ENCODE measurements at regions not wholly inside any gene's neighbourhood (a gene's known extent, or its start where the extent isn't known, plus 50 kb on each side); places are given as distances from the start of the nearest gene placed in this dataset.

DNA sequence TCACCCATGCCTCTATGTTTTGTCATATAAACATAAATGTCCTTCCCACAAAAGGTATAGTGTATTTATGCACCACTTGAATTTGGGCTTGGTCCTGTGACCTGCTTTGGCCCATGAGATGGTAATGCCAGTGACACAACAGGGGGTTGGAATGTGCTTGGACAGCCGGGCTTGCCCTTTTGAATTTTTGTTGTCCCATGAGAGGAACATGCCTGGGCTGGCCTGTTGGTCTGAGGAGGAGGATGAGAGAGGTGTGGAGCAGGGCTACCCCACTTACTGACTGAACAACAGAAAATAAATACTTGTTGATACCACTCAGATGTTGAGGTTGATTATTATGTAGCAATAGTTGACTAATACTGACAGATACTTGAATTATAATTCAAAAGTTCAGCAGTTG is 63.2 kb upstream of the TCF4 start:
- TF ChIP-seq, protein P1, sequence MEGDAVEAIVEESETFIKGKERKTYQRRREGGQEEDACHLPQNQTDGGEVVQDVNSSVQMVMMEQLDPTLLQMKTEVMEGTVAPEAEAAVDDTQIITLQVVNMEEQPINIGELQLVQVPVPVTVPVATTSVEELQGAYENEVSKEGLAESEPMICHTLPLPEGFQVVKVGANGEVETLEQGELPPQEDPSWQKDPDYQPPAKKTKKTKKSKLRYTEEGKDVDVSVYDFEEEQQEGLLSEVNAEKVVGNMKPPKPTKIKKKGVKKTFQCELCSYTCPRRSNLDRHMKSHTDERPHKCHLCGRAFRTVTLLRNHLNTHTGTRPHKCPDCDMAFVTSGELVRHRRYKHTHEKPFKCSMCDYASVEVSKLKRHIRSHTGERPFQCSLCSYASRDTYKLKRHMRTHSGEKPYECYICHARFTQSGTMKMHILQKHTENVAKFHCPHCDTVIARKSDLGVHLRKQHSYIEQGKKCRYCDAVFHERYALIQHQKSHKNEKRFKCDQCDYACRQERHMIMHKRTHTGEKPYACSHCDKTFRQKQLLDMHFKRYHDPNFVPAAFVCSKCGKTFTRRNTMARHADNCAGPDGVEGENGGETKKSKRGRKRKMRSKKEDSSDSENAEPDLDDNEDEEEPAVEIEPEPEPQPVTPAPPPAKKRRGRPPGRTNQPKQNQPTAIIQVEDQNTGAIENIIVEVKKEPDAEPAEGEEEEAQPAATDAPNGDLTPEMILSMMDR (IDR thresholded peaks at IDR 0.05): no peak
- TF ChIP-seq POLR2A (IDR thresholded peaks at IDR 0.05): no peak
- TF ChIP-seq POLR2AphosphoS5 (IDR thresholded peaks at IDR 0.05): no peak
- TF ChIP-seq EP300 (IDR thresholded peaks at IDR 0.05): no peak

Measured in gastroesophageal sphincter (tissue), 3 donors.